HepG2 (cell line): ENCODE measurements at regions not wholly inside any gene's neighbourhood (a gene's known extent, or its start where the extent isn't known, plus 50 kb on each side); places are given as distances from the start of the nearest gene placed in this dataset.

Experiments used
- ASH2L ChIP-seq: fragments of 300-600, 200-600 bp; sonication (generic); IDR thresholded peaks from 2 replicates; pipeline ENCODE4 v1.7.0; 2017; ENCODE audit warnings: low read depth, mild to moderate bottlenecking, moderate library complexity, mixed read lengths, low read length; ENCODE audit not compliant: insufficient read length
- CTCF ChIP-seq: sonication (generic); formaldehyde crosslinking; IDR thresholded peaks from 2 replicates; pipeline ENCODE4 v1.5.0; 2020; ENCODE audit warnings: mild to moderate bottlenecking, missing genetic modification reagents, moderate library complexity
- EZH2 ChIP-seq: conservative IDR thresholded peaks from 2 replicates; pipeline ENCODE4 v1.6.1; 2012; ENCODE audit warnings: mild to moderate bottlenecking, low read depth, low read length, moderate library complexity
- HDAC2 ChIP-seq: sonication (generic); formaldehyde crosslinking; IDR thresholded peaks from 2 replicates; pipeline ENCODE4 v1.4.0; 2020; ENCODE audit warnings: missing genetic modification reagents
- POLR2A ChIP-seq, 2 experiments: IDR thresholded peaks; 2 replicates each; pipeline ENCODE4 v1.6.1; 2011; ENCODE audit warnings: low read depth in 2 of 2, low read length in 2 of 2, mild to moderate bottlenecking in 1 of 2, moderate library complexity in 1 of 2; ENCODE audit not compliant: insufficient read depth in 1 of 2
- ZFP41 ChIP-seq: sonication (generic); formaldehyde crosslinking; IDR thresholded peaks from 2 replicates; pipeline ENCODE4 v1.4.0; 2020; ENCODE audit warnings: mild to moderate bottlenecking, missing genetic modification reagents, borderline replicate concordance
- ZKSCAN1 ChIP-seq: fragments of 150-350 bp; IDR thresholded peaks from 2 replicates; pipeline ENCODE4 v1.6.1; 2014; ENCODE audit warnings: low read length
- TF ChIP-seq, protein P1 (sequence below): IDR thresholded peaks from 2 replicates; pipeline ENCODE4 v1.6.1; 2016; ENCODE audit warnings: low read depth, control low read depth
- TF ChIP-seq, protein P2 (sequence below): sonication (generic); formaldehyde crosslinking; IDR thresholded peaks from 2 replicates; pipeline ENCODE4 v1.5.0; 2020; ENCODE audit warnings: missing genetic modification reagents

GRCh38 chr5:57097526-57097925 is 76.3 kb upstream of the GPBP1 start:
- TF ChIP-seq POLR2A (IDR thresholded peaks at IDR 0.05; ENCODE audit: insufficient read depth in 1 of 2, low read depth in 2 of 2, low read length in 2 of 2): no peak
- no peak for TF ChIP-seq HDAC2 (CRISPR knock-in tag)
- no peak for TF ChIP-seq ASH2L
- no peak for TF ChIP-seq EZH2
- TF ChIP-seq CTCF (CRISPR knock-in tag): no peak
- no peak for TF ChIP-seq ZFP41 (CRISPR knock-in tag)
- TF ChIP-seq, protein P1, sequence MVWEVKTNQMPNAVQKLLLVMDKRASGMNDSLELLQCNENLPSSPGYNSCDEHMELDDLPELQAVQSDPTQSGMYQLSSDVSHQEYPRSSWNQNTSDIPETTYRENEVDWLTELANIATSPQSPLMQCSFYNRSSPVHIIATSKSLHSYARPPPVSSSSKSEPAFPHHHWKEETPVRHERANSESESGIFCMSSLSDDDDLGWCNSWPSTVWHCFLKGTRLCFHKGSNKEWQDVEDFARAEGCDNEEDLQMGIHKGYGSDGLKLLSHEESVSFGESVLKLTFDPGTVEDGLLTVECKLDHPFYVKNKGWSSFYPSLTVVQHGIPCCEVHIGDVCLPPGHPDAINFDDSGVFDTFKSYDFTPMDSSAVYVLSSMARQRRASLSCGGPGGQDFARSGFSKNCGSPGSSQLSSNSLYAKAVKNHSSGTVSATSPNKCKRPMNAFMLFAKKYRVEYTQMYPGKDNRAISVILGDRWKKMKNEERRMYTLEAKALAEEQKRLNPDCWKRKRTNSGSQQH (CRISPR knock-in tag): no peak
- TF ChIP-seq ZKSCAN1: no peak
- TF ChIP-seq, protein P2, sequence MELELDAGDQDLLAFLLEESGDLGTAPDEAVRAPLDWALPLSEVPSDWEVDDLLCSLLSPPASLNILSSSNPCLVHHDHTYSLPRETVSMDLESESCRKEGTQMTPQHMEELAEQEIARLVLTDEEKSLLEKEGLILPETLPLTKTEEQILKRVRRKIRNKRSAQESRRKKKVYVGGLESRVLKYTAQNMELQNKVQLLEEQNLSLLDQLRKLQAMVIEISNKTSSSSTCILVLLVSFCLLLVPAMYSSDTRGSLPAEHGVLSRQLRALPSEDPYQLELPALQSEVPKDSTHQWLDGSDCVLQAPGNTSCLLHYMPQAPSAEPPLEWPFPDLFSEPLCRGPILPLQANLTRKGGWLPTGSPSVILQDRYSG: no peak
